ENCODE measurements at regions not wholly inside any gene's neighbourhood (a gene's known extent, or its start where the extent isn't known, plus 50 kb on each side); places are given as distances from the start of the nearest gene placed in this dataset.

DNA sequence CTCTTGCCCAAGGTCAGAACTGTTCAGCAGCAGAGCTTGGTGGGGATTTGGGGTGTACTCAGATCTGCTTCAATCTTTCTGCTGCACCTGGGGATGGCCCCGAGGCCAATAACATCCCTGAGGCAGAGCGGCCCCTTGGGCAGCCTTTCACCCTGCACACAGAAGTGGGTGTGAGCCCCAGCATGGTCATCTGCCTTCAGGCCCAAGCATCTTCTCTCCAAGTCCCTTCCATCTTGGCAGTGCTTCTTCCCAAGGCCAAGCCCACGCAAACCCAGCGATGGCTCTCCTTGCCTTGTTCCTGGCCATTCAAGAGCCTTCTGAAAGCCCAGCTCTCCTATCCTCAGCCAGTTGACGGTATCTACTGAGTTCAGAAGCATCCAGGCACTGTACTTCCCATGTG is 172.9 kb downstream of the INHBB start:
- TF ChIP-seq EZH2 (IDR thresholded peaks at IDR 0.05) = no peak
- TF ChIP-seq, protein P1, sequence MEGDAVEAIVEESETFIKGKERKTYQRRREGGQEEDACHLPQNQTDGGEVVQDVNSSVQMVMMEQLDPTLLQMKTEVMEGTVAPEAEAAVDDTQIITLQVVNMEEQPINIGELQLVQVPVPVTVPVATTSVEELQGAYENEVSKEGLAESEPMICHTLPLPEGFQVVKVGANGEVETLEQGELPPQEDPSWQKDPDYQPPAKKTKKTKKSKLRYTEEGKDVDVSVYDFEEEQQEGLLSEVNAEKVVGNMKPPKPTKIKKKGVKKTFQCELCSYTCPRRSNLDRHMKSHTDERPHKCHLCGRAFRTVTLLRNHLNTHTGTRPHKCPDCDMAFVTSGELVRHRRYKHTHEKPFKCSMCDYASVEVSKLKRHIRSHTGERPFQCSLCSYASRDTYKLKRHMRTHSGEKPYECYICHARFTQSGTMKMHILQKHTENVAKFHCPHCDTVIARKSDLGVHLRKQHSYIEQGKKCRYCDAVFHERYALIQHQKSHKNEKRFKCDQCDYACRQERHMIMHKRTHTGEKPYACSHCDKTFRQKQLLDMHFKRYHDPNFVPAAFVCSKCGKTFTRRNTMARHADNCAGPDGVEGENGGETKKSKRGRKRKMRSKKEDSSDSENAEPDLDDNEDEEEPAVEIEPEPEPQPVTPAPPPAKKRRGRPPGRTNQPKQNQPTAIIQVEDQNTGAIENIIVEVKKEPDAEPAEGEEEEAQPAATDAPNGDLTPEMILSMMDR (IDR thresholded peaks at IDR 0.05) = no peak
- TF ChIP-seq EZH2phosphoT487 (IDR thresholded peaks at IDR 0.05) = no peak
